ENCODE measurements at regions not wholly inside any gene's neighbourhood (a gene's known extent, or its start where the extent isn't known, plus 50 kb on each side); places are given as distances from the start of the nearest gene placed in this dataset.

- no peak overlapping the region for H4K5ac ChIP-seq (ENCODE audit: low read depth, low read length)
- H4K20me1 ChIP-seq (ENCODE audit: insufficient read depth, low read length) = no peaks in the 10 kb centered on the region
- H2BK20ac ChIP-seq (ENCODE audit: low read depth, low read length) = no peak overlapping the region
- no peaks in the 10 kb centered on the region for H3K9me3 ChIP-seq (ENCODE audit: control insufficient read depth, insufficient read depth, low read length)
- DNase-seq (no peak), ATAC-seq (ENCODE audit: low read depth) (no peak)
- H3K14ac ChIP-seq (replicated peaks; ENCODE audit: low read depth, low read length) = no peak overlapping the region
- H3K4ac ChIP-seq (ENCODE audit: low read depth, low read length) = no peak overlapping the region
- no peak overlapping the region for H2AK9ac ChIP-seq (replicated peaks; ENCODE audit: low read depth, low read length, poor library complexity)
- no peak overlapping the region for H3K23ac ChIP-seq (ENCODE audit: low read depth, low read length)
- H3K27me3 ChIP-seq (ENCODE audit: control insufficient read depth, insufficient read depth, low read length) = peaks cover 2% of the 10 kb centered on the region; the same call in 1 of the 2 replicates
- dilution Hi-C loops (cut with HindIII; ENCODE audit: low sequenced_read_pairs, unreplicated experiment) = no loop called here
- ChIA-PET POLR2A (ENCODE audit: unreplicated experiment) (no interaction called here), CTCF (no interaction called here)
- no peak overlapping the region for H3K9ac ChIP-seq (ENCODE audit: low read depth, low read length)
- in situ Hi-C loops (cut with MboI; ENCODE audit: low sequenced_read_pairs) = no loop called here
- no peak overlapping the region for H3K27ac ChIP-seq (ENCODE audit: insufficient read depth, low read length)
- TF ChIP-seq SMC3 (IDR thresholded peaks at IDR 0.05; ENCODE audit: low read depth, low read length) (no peak), MXI1 (IDR thresholded peaks at IDR 0.05; ENCODE audit: borderline replicate concordance, low read depth, low read length) (no peak)
- no peak overlapping the region for H3K4me3 ChIP-seq (ENCODE audit: insufficient read depth, low read depth, low read length)
- no peak overlapping the region for H2AK5ac ChIP-seq (ENCODE audit: low read depth, low read length)
- no peak overlapping the region for H2BK15ac ChIP-seq (ENCODE audit: low read depth, low read length)
- no peaks in the 10 kb centered on the region for H3K79me1 ChIP-seq (ENCODE audit: low read depth in 1 of 2, low read length in 2 of 2)
- no peak overlapping the region for H4K8ac ChIP-seq (ENCODE audit: low read depth in 2 of 2, low read length in 2 of 2)
- H3K4me1 ChIP-seq (ENCODE audit: control insufficient read depth, insufficient read depth, low read length) = no peaks in the 10 kb centered on the region
- no peaks in the 10 kb centered on the region for H3K36me3 ChIP-seq (ENCODE audit: control insufficient read depth, insufficient read depth, low read length)
- H2AFZ ChIP-seq (replicated peaks; ENCODE audit: low read length, poor library complexity) = no peak overlapping the region
- no peak overlapping the region for H2BK120ac ChIP-seq (ENCODE audit: low read depth, low read length)
- H3K56ac ChIP-seq (ENCODE audit: extremely low read depth, insufficient read depth, low read length) = no peak overlapping the region
- no TSS peak for BruUV-seq (replicated peaks)
- no peak overlapping the region for H3K18ac ChIP-seq (ENCODE audit: low read depth, low read length)
- no peak overlapping the region for H3K4me2 ChIP-seq (ENCODE audit: low read depth, low read length)
- H4K91ac ChIP-seq (ENCODE audit: insufficient read depth, low read depth, low read length) = no peak overlapping the region
- H2BK5ac ChIP-seq (ENCODE audit: low read depth, low read length, poor library complexity, severe bottlenecking) = no peak overlapping the region
- no peaks in the 10 kb centered on the region for H3K9me1 ChIP-seq (ENCODE audit: insufficient read depth, low read length)
- intact Hi-C loops (cut with micrococcal nuclease) = no loop called here
- no CpG with 5 or more reads among the region's 1 CpG for WGBS, 2 experiments (ENCODE audit: extremely low coverage in 2 of 2, insufficient read length in 1 of 2)
Observed at GRCh38 chr16:51734220-51734619, 583.1 kb upstream of the SALL1 start.

All from IMR-90 (cell line).